SK-N-SH (cell line): ENCODE measurements at regions not wholly inside any gene's neighbourhood (a gene's known extent, or its start where the extent isn't known, plus 50 kb on each side); places are given as distances from the start of the nearest gene placed in this dataset.

Source experiments
- CTCF ChIA-PET: fragments of 300-600, 350-600 bp; formaldehyde crosslinking; extraction: SDS; loops from one replicate; lab custom pipeline; 2021; lab: Yijun Ruan, JAX
- POLR2A ChIA-PET: fragments of 350-600 bp; sonication (Branson Sonifier 250); formaldehyde crosslinking; extraction: SDS; loops from one replicate; lab custom pipeline; 2020; ENCODE audit warnings: antibody characterized with exemption, inconsistent platforms; lab: Yijun Ruan, JAX
- DNase-seq: peaks from one replicate; pipeline ENCODE4 v3.0.0; 2012
- H2AFZ ChIP-seq: fragments of 200-600 bp; sonication (generic); 2 replicates; pipeline ENCODE4 v1.8.1; 2016; ENCODE audit warnings: antibody characterized with exemption, mild to moderate bottlenecking, low read depth
- H3F3A ChIP-seq: fragments of 200-600 bp; sonication (generic); replicated peaks from 2 replicates; pipeline ENCODE3; 2016; ENCODE audit warnings: antibody characterized with exemption, mild to moderate bottlenecking; ENCODE audit not compliant: insufficient read depth
- H3K27ac ChIP-seq, 2 experiments: fragments of 200-500 bp in 1 of 2; fragments of 200-600 bp in 1 of 2; sonication (Bioruptor generic) in 1 of 2; sonication (generic), shearing (Covaris generic) in 1 of 2; 2 replicates each; pipeline versions ENCODE4 v1.5.1 to v1.6.1; 2014 to 2016; ENCODE audit warnings: low read depth in 2 of 2, inconsistent platforms in 1 of 2, low read length in 1 of 2, mild to moderate bottlenecking in 1 of 2, mixed read lengths in 1 of 2
- H3K27me3 ChIP-seq: fragments of 200-600 bp; sonication (generic), shearing (Covaris generic); 2 replicates; pipeline ENCODE4 v1.6.1; 2016; ENCODE audit warnings: mixed run types; ENCODE audit not compliant: insufficient read depth
- H3K36me3 ChIP-seq, 2 experiments: fragments of 200-500 bp in 1 of 2; fragments of 200-600 bp in 1 of 2; sonication (Bioruptor generic) in 1 of 2; sonication (generic) in 1 of 2; replicated peaks in 1 of 2; 2 replicates each; pipeline versions ENCODE3 to v1.5.1; 2014 to 2016; ENCODE audit warnings: low read length in 1 of 2, mild to moderate bottlenecking in 1 of 2; ENCODE audit not compliant: insufficient read depth in 2 of 2, control insufficient read depth in 1 of 2
- H3K4me1 ChIP-seq, 2 experiments: fragments of 200-500 bp in 1 of 2; fragments of 200-600 bp in 1 of 2; sonication (Bioruptor generic) in 1 of 2; sonication (generic), shearing (Covaris generic) in 1 of 2; 2 replicates each; pipeline versions ENCODE4 v1.5.1 to v1.6.1; 2014 to 2016; ENCODE audit warnings: low read depth in 1 of 2, low read length in 1 of 2, mixed run types in 1 of 2; ENCODE audit not compliant: insufficient read depth in 2 of 2, control insufficient read depth in 1 of 2
- H3K4me2 ChIP-seq: fragments of 200-600 bp; sonication (generic), shearing (Covaris generic); 2 replicates; pipeline ENCODE4 v1.6.1; 2017; ENCODE audit warnings: mixed run types
- H3K4me3 ChIP-seq, 2 experiments: fragments of 200-500 bp in 1 of 2; fragments of 200-600 bp in 1 of 2; sonication (Bioruptor generic) in 1 of 2; sonication (generic), shearing (Covaris generic) in 1 of 2; 2 replicates each; pipeline versions ENCODE4 v1.5.1 to v1.8.1; 2014 to 2016; ENCODE audit warnings: low read depth in 2 of 2, inconsistent platforms in 1 of 2, low read length in 1 of 2, mild to moderate bottlenecking in 1 of 2, mixed read lengths in 1 of 2, moderate library complexity in 1 of 2
- H3K79me2 ChIP-seq: fragments of 200-600 bp; sonication (generic); 2 replicates; pipeline ENCODE4 v1.8.1; 2017; ENCODE audit warnings: mild to moderate bottlenecking; ENCODE audit not compliant: insufficient read depth
- H3K9ac ChIP-seq: fragments of 200-600 bp; sonication (generic); 2 replicates; pipeline ENCODE4 v1.6.1; 2017; ENCODE audit warnings: mixed run types
- H3K9me2 ChIP-seq: fragments of 200-600 bp; sonication (generic); 2 replicates; pipeline ENCODE4 v1.6.1; 2017; ENCODE audit warnings: mixed run types
- H3K9me3 ChIP-seq: fragments of 200-600 bp; sonication (generic); 2 replicates; pipeline ENCODE4 v1.6.1; 2017; ENCODE audit warnings: mixed run types, mild to moderate bottlenecking, moderate library complexity
- H4K20me1 ChIP-seq: fragments of 200-600 bp; sonication (generic); 2 replicates; pipeline ENCODE4 v1.6.1; 2017; ENCODE audit warnings: mild to moderate bottlenecking, mixed run types; ENCODE audit not compliant: insufficient read depth
- CHD2 ChIP-seq: fragments of 150-350 bp; IDR thresholded peaks from 2 replicates; pipeline ENCODE4 v1.6.1; 2018; ENCODE audit warnings: low read length; ENCODE audit not compliant: partially characterized antibody
- CTCF ChIP-seq: fragments of 200-600 bp; sonication (generic); IDR thresholded peaks from 2 replicates; pipeline ENCODE4 v1.6.1; 2017; ENCODE audit warnings: antibody characterized with exemption, mild to moderate bottlenecking, moderate library complexity
- FOSL2 ChIP-seq: IDR thresholded peaks from 2 replicates; pipeline ENCODE4 v1.4.0; 2012; ENCODE audit warnings: low read depth, mild to moderate bottlenecking, moderate library complexity, borderline replicate concordance
- FOXJ3 ChIP-seq: sonication (generic); formaldehyde crosslinking; IDR thresholded peaks from 2 replicates; pipeline ENCODE4 v1.5.1; 2020; ENCODE audit warnings: mild to moderate bottlenecking, missing genetic modification reagents
- FOXM1 ChIP-seq: IDR thresholded peaks from 2 replicates; pipeline ENCODE4 v1.4.0; 2012; ENCODE audit warnings: low read depth, mild to moderate bottlenecking
- GABPA ChIP-seq: IDR thresholded peaks from 2 replicates; pipeline ENCODE4 v1.4.0; 2012; ENCODE audit warnings: low read depth, mild to moderate bottlenecking
- GATA2 ChIP-seq: sonication (generic); formaldehyde crosslinking; IDR thresholded peaks from 2 replicates; pipeline ENCODE4 v1.5.0; 2020; ENCODE audit warnings: mild to moderate bottlenecking, missing genetic modification reagents
- JUND ChIP-seq: IDR thresholded peaks from 2 replicates; pipeline ENCODE4 v1.4.0; 2012
- NRF1 ChIP-seq: IDR thresholded peaks from 2 replicates; pipeline ENCODE4 v1.6.1; 2012; ENCODE audit warnings: low read depth, mild to moderate bottlenecking, low read length
- RAD21 ChIP-seq: IDR thresholded peaks from 2 replicates; pipeline ENCODE4 v1.6.1; 2012; ENCODE audit warnings: mild to moderate bottlenecking, low read length
- RCOR1 ChIP-seq: fragments of 150-350 bp; IDR thresholded peaks from 2 replicates; pipeline ENCODE4 v1.6.1; 2017; ENCODE audit warnings: antibody characterized with exemption, low read length
- REST ChIP-seq: IDR thresholded peaks from 2 replicates; pipeline ENCODE4 v1.6.1; 2012; ENCODE audit warnings: mild to moderate bottlenecking, low read depth, low read length, moderate library complexity
- SIN3A ChIP-seq: IDR thresholded peaks from 2 replicates; pipeline ENCODE4 v1.6.1; 2012; ENCODE audit warnings: low read depth, mild to moderate bottlenecking, low read length, moderate library complexity, borderline replicate concordance
- TAF1 ChIP-seq: IDR thresholded peaks from 2 replicates; pipeline ENCODE4 v1.6.1; 2012; ENCODE audit warnings: low read depth, mild to moderate bottlenecking, low read length, moderate library complexity, borderline replicate concordance
- TCF12 ChIP-seq: IDR thresholded peaks from 2 replicates; pipeline ENCODE4 v1.4.0; 2012
- TEAD4 ChIP-seq: IDR thresholded peaks from 2 replicates; pipeline ENCODE4 v1.4.0; 2012; ENCODE audit warnings: mild to moderate bottlenecking, borderline replicate concordance; ENCODE audit not compliant: insufficient read depth
- YY1 ChIP-seq: IDR thresholded peaks from 2 replicates; pipeline ENCODE4 v1.4.0; 2012; ENCODE audit warnings: low read depth, mild to moderate bottlenecking
- WGBS: methylation state at CpG from one replicate; pipeline ENCODE4 v1.1.6; 2017; ENCODE audit warnings: low lambda C conversion rate; 5-methylcytosine and 5-hydroxymethylcytosine counted together
- TF ChIP-seq, protein P1 (sequence below): IDR thresholded peaks from 2 replicates; pipeline ENCODE4 v1.4.0; 2012; ENCODE audit warnings: low read depth, borderline replicate concordance
- TF ChIP-seq, protein P2 (sequence below): IDR thresholded peaks from 2 replicates; pipeline ENCODE4 v1.4.0; 2012; ENCODE audit warnings: low read depth
- TF ChIP-seq, protein P3 (sequence below): IDR thresholded peaks from 2 replicates; pipeline ENCODE4 v1.4.0; 2012; ENCODE audit warnings: low read depth, borderline replicate concordance

GRCh38 chr7:142468871-142469665, 211.2 kb upstream of the PRSS58 start:
- no peak for TF ChIP-seq SIN3A
- no peak for TF ChIP-seq TEAD4
- no peak for TF ChIP-seq TCF12
- no peak for TF ChIP-seq RCOR1
- TF ChIP-seq, protein P1, sequence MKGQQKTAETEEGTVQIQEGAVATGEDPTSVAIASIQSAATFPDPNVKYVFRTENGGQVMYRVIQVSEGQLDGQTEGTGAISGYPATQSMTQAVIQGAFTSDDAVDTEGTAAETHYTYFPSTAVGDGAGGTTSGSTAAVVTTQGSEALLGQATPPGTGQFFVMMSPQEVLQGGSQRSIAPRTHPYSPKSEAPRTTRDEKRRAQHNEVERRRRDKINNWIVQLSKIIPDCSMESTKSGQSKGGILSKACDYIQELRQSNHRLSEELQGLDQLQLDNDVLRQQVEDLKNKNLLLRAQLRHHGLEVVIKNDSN = no peak
- no peak for TF ChIP-seq JUND
- no peak for TF ChIP-seq FOXM1
- TF ChIP-seq GABPA = no peak
- TF ChIP-seq, protein P2, sequence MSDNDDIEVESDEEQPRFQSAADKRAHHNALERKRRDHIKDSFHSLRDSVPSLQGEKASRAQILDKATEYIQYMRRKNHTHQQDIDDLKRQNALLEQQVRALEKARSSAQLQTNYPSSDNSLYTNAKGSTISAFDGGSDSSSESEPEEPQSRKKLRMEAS = no peak
- no peak for TF ChIP-seq CHD2
- TF ChIP-seq, protein P3, sequence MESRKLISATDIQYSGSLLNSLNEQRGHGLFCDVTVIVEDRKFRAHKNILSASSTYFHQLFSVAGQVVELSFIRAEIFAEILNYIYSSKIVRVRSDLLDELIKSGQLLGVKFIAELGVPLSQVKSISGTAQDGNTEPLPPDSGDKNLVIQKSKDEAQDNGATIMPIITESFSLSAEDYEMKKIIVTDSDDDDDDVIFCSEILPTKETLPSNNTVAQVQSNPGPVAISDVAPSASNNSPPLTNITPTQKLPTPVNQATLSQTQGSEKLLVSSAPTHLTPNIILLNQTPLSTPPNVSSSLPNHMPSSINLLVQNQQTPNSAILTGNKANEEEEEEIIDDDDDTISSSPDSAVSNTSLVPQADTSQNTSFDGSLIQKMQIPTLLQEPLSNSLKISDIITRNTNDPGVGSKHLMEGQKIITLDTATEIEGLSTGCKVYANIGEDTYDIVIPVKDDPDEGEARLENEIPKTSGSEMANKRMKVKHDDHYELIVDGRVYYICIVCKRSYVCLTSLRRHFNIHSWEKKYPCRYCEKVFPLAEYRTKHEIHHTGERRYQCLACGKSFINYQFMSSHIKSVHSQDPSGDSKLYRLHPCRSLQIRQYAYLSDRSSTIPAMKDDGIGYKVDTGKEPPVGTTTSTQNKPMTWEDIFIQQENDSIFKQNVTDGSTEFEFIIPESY = no peak
- TF ChIP-seq YY1 = no peak
- TF ChIP-seq RAD21 = no peak
- TF ChIP-seq TAF1 = no peak
- no peak for TF ChIP-seq GATA2 (CRISPR knock-in tag)
- no peak for TF ChIP-seq FOSL2
- TF ChIP-seq NRF1 = no peak
- TF ChIP-seq FOXJ3 (CRISPR knock-in tag) = no peak
- TF ChIP-seq REST = no peak
- no peak for TF ChIP-seq CTCF
- Histone ChIP-seq H3K79me2 (no peaks in the 10 kb centered on the region), H3K9ac (no peak overlapping the region), H4K20me1 (no peaks in the 10 kb centered on the region), H2AFZ (no peak overlapping the region), H3K9me2 (no peaks in the 10 kb centered on the region), H3K4me3 (no peak overlapping the region), H3K4me1 (no peaks in the 10 kb centered on the region), H3K4me2 (no peak overlapping the region), H3K9me3 (no peaks in the 10 kb centered on the region), H3K36me3 (no peaks in the 10 kb centered on the region), H3K27me3 (no peaks in the 10 kb centered on the region), H3K27ac (no peak overlapping the region), H3F3A (no peaks in the 10 kb centered on the region)
- 58% methylated on average over 5 of the region's 6 CpGs for WGBS
- ChIA-PET POLR2A (no interaction called here), CTCF (interaction anchor here (0.7 to 4.3 kb wide), 11 partner anchors 9 to 112 kb away, joined by 3 to 34 read pairs (median 3); no protein-coding TSS in a partner anchor)
- DNase-seq = no peak
